ENCODE measurements at regions not wholly inside any gene's neighbourhood (a gene's known extent, or its start where the extent isn't known, plus 50 kb on each side); places are given as distances from the start of the nearest gene placed in this dataset.

DNA sequence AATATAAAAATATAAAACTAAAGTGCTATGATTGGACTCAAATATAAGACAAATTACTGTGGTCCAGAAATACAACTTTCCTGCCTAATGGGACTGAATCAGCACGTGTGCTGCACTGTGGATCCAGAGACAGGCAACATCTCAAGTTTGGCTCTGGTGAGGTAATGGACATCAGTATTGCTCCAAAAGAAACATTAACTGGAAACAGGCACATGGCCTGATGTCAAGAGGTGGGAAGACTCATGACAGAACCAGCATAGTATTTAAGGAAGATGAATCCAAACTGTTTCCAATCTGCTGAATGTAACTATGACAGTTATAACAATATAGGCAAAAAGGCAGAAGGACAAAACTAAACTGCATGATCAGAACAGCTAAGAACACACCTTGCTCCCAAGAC is 354.6 kb downstream of the FSIP2 start:
- TF ChIP-seq GATA3 (IDR thresholded peaks at IDR 0.05; ENCODE audit: low read depth, low read length) = no peak
- TF ChIP-seq GATA2 (IDR thresholded peaks at IDR 0.05; ENCODE audit: low read depth, low read length) = no peak

DNA sequence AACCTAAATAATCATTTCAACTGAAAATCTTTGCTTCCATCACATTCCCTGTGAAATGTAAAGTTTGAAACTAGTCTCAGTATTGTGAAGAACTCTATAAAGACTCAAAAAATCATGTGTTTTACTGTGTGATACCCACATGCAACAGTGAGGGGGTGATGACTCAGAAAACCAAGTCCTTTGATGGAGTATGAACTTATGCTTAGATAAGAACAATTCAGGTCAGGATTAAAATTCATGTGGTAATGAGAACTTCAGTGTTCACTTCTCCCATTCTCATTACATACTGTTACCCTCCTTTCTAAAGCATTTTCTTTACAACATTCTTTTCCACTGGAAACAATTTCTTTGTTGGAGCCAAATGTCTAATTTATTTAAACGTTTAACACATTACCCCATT is 360.2 kb downstream of the FSIP2 start:
- TF ChIP-seq GATA2 (IDR thresholded peaks at IDR 0.05; ENCODE audit: low read depth, low read length) = no peak
- no peak for TF ChIP-seq GATA3 (IDR thresholded peaks at IDR 0.05; ENCODE audit: low read depth, low read length)

DNA sequence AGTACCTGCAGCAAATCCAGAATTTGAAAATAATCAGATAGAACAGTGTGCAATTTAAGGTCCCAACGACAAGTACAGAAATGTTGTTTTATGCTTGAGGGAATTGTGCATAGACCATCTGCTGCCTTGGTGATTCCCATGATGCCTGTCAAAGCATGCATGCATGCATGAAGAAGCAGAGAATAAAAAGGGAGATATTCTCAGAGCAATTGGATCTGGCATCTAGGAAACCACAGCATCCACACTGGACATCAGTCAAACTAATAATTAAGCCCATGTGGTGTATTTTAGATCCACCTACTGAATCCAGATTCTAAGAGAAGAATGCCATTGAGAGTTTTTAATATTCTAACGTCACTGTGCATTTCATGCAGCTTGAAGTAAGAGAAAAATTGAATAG is 361.2 kb downstream of the FSIP2 start:
- TF ChIP-seq GATA2 (IDR thresholded peaks at IDR 0.05; ENCODE audit: low read depth, low read length) (no peak), GATA3 (IDR thresholded peaks at IDR 0.05; ENCODE audit: low read depth, low read length) (no peak)

DNA sequence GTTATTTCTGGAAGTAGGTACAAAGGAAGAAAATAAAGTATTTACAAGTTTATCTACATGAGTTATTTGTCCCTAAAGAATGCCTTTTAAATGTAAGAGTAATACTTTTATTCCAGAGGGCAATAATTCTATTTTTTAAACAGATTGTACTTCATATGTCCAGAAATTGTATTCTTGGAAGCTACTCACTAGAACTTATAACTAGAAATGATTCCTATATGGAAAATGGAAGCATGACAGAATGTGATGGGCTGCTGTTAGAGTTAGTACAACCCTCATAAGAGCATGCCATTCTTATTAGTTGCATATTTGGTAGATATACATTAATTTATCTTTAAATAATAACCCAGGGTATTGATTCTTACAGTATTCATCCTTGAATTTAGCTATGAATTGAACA is 362.0 kb downstream of the FSIP2 start:
- TF ChIP-seq GATA3 (IDR thresholded peaks at IDR 0.05; ENCODE audit: low read depth, low read length) (no peak), GATA2 (IDR thresholded peaks at IDR 0.05; ENCODE audit: low read depth, low read length) (no peak)

DNA sequence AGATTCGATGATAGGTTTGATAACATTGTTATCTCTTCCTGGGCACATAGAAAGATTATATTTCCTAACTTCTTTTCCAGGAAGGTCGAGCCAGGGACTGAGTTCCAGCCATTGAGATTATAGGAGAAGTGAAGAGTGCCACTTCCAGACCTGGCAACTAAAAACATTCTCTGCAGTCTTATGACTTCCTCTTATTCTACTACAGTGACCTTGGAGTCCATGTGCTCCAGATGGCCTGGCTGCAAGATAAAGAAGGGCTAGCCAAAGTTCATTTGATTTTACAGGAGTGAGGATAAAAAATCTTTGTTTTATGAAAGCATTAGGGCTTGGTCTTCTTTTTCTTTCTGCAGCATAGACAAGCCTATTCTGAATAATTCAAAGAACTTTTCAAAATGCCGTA is 363.0 kb downstream of the FSIP2 start:
- TF ChIP-seq GATA3 (IDR thresholded peaks at IDR 0.05; ENCODE audit: low read depth, low read length) (no peak), GATA2 (IDR thresholded peaks at IDR 0.05; ENCODE audit: low read depth, low read length) (no peak)

DNA sequence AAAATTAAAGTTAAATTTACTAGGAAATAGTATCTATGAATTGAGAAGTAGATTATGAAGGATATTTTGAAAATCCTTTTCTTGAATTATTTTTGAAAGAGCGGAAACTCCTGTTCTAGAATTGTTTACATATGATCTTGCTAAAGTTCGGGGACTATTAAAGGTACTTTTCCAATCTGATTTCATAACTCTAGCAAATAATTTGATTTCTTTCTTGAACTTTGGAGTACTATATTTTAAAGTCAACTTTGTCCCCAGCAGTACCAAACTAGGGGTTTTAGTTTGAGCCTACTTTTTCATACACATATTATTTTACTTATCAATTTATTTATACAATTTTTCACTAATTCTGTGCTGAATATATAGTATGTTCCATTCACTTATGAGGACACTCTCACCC is 364.7 kb downstream of the FSIP2 start:
- TF ChIP-seq GATA3 (IDR thresholded peaks at IDR 0.05; ENCODE audit: low read depth, low read length) = no peak
- no peak for TF ChIP-seq GATA2 (IDR thresholded peaks at IDR 0.05; ENCODE audit: low read depth, low read length)

DNA sequence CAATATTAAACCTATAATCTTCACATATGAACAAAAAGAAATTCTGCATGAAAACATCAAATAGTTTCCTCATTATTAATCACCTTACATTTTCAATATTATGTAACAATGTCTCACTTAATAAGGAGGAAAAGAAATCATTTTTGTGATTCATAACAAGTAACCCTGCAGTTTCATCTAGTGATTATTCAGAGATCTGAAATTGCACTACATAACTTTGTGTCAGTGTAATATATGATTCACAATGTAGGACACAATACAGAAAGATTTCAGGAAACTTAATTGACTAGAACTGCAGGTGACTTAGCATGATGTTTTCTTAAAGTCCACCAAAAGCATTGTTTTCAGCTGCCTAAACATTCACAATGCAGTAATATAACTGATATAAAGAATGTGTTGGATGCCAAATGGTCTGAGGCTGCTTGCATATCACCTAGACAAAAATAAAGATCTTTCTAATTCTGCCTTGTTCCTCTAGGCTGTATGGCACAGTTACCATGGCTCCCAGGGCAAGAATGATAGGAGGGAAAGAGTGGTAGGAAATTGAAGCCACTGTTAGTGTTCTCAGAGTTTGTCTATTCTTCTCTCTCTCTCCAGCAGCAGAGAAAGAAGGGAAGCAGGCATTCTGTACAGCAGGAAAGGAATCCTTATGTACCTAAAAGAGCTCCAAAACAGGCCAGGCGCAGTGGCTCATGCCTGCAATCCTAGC is 366.6 kb downstream of the FSIP2 start:
- no peak for TF ChIP-seq GATA3 (IDR thresholded peaks at IDR 0.05; ENCODE audit: low read depth, low read length)
- TF ChIP-seq GATA2 (IDR thresholded peaks at IDR 0.05; ENCODE audit: low read depth, low read length) = no peak

DNA sequence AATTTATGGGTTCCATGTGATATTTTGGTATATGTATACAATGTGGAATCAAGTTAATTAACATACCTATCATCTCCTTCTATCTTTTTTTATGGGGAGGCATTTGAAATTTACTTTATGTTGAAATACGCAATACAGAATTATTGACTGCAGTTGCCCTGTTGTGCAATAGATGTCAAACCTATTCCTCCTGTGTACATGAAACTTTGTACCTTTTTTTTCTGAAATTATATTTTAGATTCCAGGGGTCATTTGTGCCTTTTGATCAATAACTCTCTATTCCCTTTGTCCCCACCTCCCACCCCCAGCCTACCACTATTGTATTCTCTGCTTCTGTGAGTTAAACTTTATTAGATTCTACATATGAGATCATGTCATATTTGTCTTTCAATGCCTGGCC is 369.9 kb downstream of the FSIP2 start:
- TF ChIP-seq GATA3 (IDR thresholded peaks at IDR 0.05; ENCODE audit: low read depth, low read length) (no peak), GATA2 (IDR thresholded peaks at IDR 0.05; ENCODE audit: low read depth, low read length) (no peak)

DNA sequence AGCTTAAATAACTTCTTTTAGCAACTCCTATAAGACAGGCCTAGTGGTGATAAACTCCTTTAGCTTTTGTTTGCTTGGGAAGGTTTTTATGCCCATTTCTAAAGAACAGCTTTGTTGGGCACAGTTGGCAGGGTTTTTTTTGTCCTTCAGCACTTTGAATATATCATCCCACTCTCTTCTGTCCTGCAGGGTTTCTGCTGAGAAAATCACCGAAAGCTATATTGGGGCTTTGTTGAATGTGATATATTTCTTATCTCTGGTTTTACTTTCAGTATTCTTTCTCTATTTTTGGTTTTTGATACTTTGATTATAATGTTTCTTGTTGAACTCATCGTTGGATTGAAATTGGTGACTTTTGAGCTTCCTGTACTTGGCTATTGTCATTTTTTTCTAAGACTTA is 372.8 kb upstream of the ZC3H15 start:
- TF ChIP-seq GATA3 (IDR thresholded peaks at IDR 0.05; ENCODE audit: low read depth, low read length) (no peak), GATA2 (IDR thresholded peaks at IDR 0.05; ENCODE audit: low read depth, low read length) (no peak)

DNA sequence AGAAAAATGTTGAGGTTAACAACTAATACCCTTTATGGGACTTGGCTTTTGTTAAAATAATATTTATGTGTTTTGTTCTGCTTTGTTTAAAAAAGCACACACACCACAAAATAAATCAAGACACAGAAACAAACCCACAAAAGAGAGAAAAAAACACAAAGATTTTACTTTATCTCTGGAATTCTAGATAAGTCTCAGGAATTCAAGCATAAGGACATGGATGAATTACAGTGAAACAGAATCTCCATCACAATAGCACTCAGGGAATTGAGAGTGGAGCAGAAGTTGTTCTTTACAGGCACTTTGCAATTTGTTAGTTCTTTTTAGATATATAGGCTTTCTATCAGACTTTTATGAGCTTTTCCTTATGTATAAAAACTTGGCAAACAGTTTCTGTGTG is 360.9 kb upstream of the ZC3H15 start:
- TF ChIP-seq GATA3 (IDR thresholded peaks at IDR 0.05; ENCODE audit: low read depth, low read length) (no peak), GATA2 (IDR thresholded peaks at IDR 0.05; ENCODE audit: low read depth, low read length) (no peak)

DNA sequence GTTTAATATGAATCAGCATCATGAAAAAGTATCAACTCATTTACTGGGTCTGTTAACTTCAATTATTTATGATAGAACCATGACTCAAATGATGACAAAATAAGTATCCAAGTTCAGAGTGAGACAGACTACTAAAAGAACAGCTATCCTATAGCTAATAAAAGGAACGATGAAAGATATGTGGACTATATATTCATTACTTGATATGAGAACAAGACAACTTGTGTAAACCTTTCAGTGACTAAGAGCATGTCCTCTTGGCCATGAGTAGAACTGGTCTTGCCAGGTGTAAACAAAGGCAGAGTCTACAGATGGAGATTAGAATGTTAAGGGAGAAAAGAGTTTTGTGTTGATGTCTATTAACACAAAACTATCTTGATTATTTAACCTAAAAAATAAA is 360.4 kb upstream of the ZC3H15 start:
- no peak for TF ChIP-seq GATA3 (IDR thresholded peaks at IDR 0.05; ENCODE audit: low read depth, low read length)
- no peak for TF ChIP-seq GATA2 (IDR thresholded peaks at IDR 0.05; ENCODE audit: low read depth, low read length)

DNA sequence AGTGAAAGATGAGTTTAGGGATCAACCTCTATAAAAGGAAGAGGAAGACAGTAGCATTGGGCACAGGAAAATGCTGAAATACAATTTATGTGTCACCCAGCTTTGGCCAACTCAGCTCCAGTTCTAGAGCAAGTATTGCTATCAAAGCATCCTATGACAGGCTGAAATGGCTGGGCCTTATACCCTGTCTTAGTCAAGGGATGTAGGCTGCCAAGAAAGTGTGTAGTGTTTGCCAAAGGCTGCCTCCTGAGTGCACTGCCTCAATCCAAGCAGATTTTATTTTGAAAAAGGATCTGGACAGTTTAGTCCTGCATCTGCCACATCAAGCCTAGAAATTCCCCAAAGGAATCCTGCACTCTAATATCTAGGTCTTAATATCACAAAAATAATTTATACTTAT is 359.9 kb upstream of the ZC3H15 start:
- TF ChIP-seq GATA2 (IDR thresholded peaks at IDR 0.05; ENCODE audit: low read depth, low read length) (no peak), GATA3 (IDR thresholded peaks at IDR 0.05; ENCODE audit: low read depth, low read length) (no peak)

DNA sequence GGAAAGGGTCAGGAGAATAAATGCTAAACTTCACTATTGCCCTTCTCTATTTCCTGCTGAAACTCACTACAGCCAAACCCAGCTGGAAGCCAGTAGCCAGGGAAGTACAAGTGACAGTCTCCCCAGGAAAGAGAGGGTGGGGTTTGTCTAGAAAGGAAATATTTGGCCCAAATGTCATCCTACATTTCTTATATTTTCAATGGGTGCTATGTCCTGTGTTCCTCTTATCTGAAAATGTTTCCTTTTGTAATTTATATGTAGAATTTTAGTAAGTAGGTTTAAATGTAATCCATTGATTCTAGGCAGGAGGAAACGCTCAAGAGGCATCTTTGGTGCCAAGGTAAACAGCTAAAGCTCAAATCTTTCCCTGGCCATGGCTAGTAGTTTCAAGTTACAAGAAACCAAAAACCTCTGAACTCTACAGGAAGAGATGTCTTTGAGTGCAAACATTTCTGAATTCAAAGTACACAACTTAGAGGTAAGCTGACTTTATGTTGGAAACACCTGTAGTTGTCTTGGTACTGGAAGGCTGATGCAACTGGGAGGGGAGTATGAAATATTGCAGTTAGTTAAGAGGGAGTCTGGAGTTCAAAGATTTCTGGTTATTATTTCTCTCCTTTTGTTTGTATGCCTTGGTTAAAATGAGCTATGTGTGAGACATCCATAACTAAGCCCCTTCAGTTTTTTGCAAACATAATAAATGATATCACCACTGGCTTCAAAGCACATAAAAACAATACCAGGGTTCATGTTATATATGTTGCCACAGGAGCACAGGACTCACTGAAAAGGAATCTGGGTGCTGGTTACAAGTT is 356.1 kb upstream of the ZC3H15 start:
- TF ChIP-seq GATA2 (IDR thresholded peaks at IDR 0.05; ENCODE audit: low read depth, low read length) (no peak), GATA3 (IDR thresholded peaks at IDR 0.05; ENCODE audit: low read depth, low read length) (no peak)

DNA sequence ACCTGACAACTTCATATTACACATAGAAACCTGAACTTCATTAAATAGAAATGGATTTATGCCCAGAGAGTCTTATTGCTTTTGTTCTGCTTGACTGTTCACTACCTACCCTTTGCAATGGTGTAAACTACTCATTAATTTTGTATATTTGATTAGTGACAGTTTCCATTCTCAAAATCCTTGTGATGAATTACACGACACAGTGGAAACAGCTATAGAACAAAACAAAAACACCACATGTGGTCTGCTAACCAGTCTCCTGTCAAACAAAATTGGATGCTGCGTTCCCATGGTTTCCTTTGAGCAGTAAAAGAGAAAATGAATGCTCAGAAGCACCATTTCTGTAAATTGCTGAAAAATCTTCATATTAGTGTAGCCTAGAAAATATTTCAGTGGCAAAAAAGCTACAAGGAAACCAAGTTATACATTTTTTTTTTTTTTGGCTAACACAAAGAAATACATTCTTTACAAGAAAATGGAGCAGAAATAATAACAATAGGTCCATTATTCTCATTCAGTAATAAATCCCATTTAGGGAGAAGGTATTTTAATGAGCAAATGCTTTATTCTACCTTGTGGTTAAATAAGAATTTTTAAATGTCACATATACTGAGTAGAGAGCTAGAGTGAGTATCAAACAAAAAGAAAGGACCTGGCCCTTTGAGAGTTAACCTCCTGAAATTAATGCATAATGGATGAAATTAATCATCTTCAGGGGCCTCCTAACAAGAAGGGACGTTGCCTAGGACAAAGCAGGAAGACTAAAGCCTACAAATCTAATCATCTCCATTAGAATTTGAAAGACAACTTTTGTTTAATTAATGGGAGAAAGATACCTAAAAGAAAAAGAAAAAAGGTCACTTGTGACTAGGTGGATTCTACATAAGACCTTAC is 355.1 kb upstream of the ZC3H15 start:
- no peak for TF ChIP-seq GATA3 (IDR thresholded peaks at IDR 0.05; ENCODE audit: low read depth, low read length)
- TF ChIP-seq GATA2 (IDR thresholded peaks at IDR 0.05; ENCODE audit: low read depth, low read length) = no peak
